DND-41 (cell line): ENCODE measurements at regions not wholly inside any gene's neighbourhood (a gene's known extent, or its start where the extent isn't known, plus 50 kb on each side); places are given as distances from the start of the nearest gene placed in this dataset.

Experiments
- CTCF ChIP-seq: IDR thresholded peaks from 2 replicates; pipeline ENCODE4 v1.5.1; 2012; ENCODE audit warnings: borderline replicate concordance, low read length, moderate library complexity, mild to moderate bottlenecking; ENCODE audit not compliant: poor library complexity, severe bottlenecking; ENCODE audit errors: extremely low read depth
- EZH2 ChIP-seq: IDR thresholded peaks from 3 replicates; pipeline ENCODE4 v1.6.1; 2012; ENCODE audit warnings: borderline replicate concordance, low read depth, mild to moderate bottlenecking, moderate library complexity, low read length, inconsistent platforms; ENCODE audit not compliant: severe bottlenecking

GRCh38 chr11:26891501-26891900, 102.4 kb upstream of the FIBIN start:
- TF ChIP-seq CTCF, result no peak
- no peak for TF ChIP-seq EZH2
